Chondrocyte (in vitro differentiated cells): ENCODE measurements at regions not wholly inside any gene's neighbourhood (a gene's known extent, or its start where the extent isn't known, plus 50 kb on each side); places are given as distances from the start of the nearest gene placed in this dataset.

Source experiments
- DNase-seq: peaks from one replicate; pipeline ENCODE4 v3.0.0; 2021; ENCODE audit warnings: mixed read lengths, low spot score
- H3K27ac Mint-ChIP-seq: one replicate; pipeline ENCODE4 v1.8.0; 2021; ENCODE audit warnings: mild to moderate bottlenecking, moderate library complexity, mixed read lengths; ENCODE audit not compliant: unreplicated experiment
- H3K27me3 Mint-ChIP-seq: 2 replicates; pipeline ENCODE4 v1.8.0; 2021; ENCODE audit warnings: low read depth, mixed read lengths
- H3K36me3 Mint-ChIP-seq: 2 replicates; pipeline ENCODE4 v1.8.0; 2021; ENCODE audit warnings: low read depth, mixed read lengths
- H3K4me1 Mint-ChIP-seq: 2 replicates; pipeline ENCODE4 v1.8.0; 2021; ENCODE audit warnings: low read depth, mild to moderate bottlenecking, mixed read lengths
- H3K4me3 Mint-ChIP-seq: one replicate; pipeline ENCODE4 v1.8.0; 2021; ENCODE audit warnings: mild to moderate bottlenecking, moderate library complexity, mixed read lengths; ENCODE audit not compliant: unreplicated experiment
- H3K9me3 Mint-ChIP-seq: 2 replicates; pipeline ENCODE4 v1.8.0; 2021; ENCODE audit warnings: low read depth, mixed read lengths
- CTCF ChIP-seq: fragments of 200-600 bp; sonication (generic); IDR thresholded peaks from 2 replicates; pipeline ENCODE4 v1.5.0; 2021; ENCODE audit warnings: antibody characterized with exemption, mild to moderate bottlenecking, moderate library complexity

- no peak for DNase-seq
- Mint-ChIP-seq H3K9me3 (no peaks in the 10 kb centered on the region), H3K27ac (no peak overlapping the region), H3K4me1 (peaks cover 9% of the 10 kb centered on the region), H3K27me3 (peaks cover 1% of the 10 kb centered on the region), H3K4me3 (no peak overlapping the region), H3K36me3 (no peaks in the 10 kb centered on the region)
- no peak for TF ChIP-seq CTCF
Measured at GRCh38 chr6:153698001-153698400, 341.0 kb upstream of the OPRM1 start.

GRCh38 chr6:153677522-153677921, 361.5 kb upstream of the OPRM1 start:
- no peaks in the 10 kb centered on the region for H3K36me3 Mint-ChIP-seq
- H3K9me3 Mint-ChIP-seq: peaks cover 9% of the 10 kb centered on the region

GRCh38 chr6:153673750-153674149, 365.3 kb upstream of the OPRM1 start:
- H3K27me3 Mint-ChIP-seq: peaks cover 6% of the 10 kb centered on the region
- H3K27ac Mint-ChIP-seq: no peak overlapping the region
- no peaks in the 10 kb centered on the region for H3K36me3 Mint-ChIP-seq
- no peak overlapping the region for H3K4me3 Mint-ChIP-seq
- DNase-seq: no peak
- no peak for TF ChIP-seq CTCF
- no peaks in the 10 kb centered on the region for H3K4me1 Mint-ChIP-seq
- no peaks in the 10 kb centered on the region for H3K9me3 Mint-ChIP-seq

More at GRCh38 chr6:153677522-153677921, 361.5 kb upstream of the OPRM1 start:
- Mint-ChIP-seq H3K27me3 (peaks cover 6% of the 10 kb centered on the region), H3K4me1 (no peaks in the 10 kb centered on the region), H3K4me3 (no peak overlapping the region), H3K27ac (no peak overlapping the region)
- DNase-seq: no peak
- TF ChIP-seq CTCF: no peak

- no peak for DNase-seq
- Mint-ChIP-seq H3K4me3 (no peak overlapping the region), H3K27me3 (peaks cover 6% of the 10 kb centered on the region), H3K9me3 (no peaks in the 10 kb centered on the region), H3K27ac (no peak overlapping the region), H3K36me3 (no peaks in the 10 kb centered on the region), H3K4me1 (no peaks in the 10 kb centered on the region)
- no peak for TF ChIP-seq CTCF
Measured at GRCh38 chr6:153673225-153673624, 365.8 kb upstream of the OPRM1 start.

- H3K9me3 Mint-ChIP-seq: no peaks in the 10 kb centered on the region
- TF ChIP-seq CTCF: no peak
- H3K27me3 Mint-ChIP-seq: no peaks in the 10 kb centered on the region
- DNase-seq: no peak
- H3K4me1 Mint-ChIP-seq: no peaks in the 10 kb centered on the region
- no peaks in the 10 kb centered on the region for H3K36me3 Mint-ChIP-seq
- H3K27ac Mint-ChIP-seq: no peak overlapping the region
- no peak overlapping the region for H3K4me3 Mint-ChIP-seq
Measured at GRCh38 chr6:153670403-153671026, 368.5 kb upstream of the OPRM1 start.
